Fibroblast of lung (primary cell): ENCODE measurements at regions not wholly inside any gene's neighbourhood (a gene's known extent, or its start where the extent isn't known, plus 50 kb on each side); places are given as distances from the start of the nearest gene placed in this dataset.

ENCODE experiments used
- CTCF ChIP-seq, 2 donors: IDR thresholded peaks in 1 of 2; conservative IDR thresholded peaks in 1 of 2; 1 replicate in 1 of 2; 2 replicates in 1 of 2; pipeline ENCODE4 v1.5.1; 2011 to 2012; ENCODE audit warnings: low read length in 2 of 2, control low read depth in 1 of 2, inconsistent platforms in 1 of 2, low read depth in 1 of 2, mild to moderate bottlenecking in 1 of 2
- EZH2 ChIP-seq: IDR thresholded peaks from 2 replicates; pipeline ENCODE4 v1.5.1; 2012; ENCODE audit warnings: low read length, control low read depth, mild to moderate bottlenecking; ENCODE audit errors: missing control alignments

DNA sequence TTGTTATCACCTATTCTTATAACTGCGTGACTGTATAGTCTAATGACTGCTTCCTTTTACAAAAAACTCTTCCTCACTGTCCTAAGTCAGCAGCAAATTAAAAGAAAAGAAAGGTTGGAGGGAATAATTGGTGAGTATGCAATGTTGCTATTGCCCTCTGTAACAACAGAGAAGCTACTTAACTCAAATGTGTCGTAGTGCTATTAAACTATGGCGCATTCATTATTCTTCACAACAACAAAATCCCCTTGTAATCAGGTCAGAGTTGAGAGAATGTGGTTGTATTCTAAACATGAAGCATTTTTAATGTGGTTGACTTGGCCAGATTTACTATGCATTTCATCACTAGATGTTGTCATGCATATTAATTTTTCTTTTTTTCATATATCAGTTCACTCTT lies 897.8 kb upstream of the PHF14 start:
- TF ChIP-seq CTCF (conservative IDR thresholded peaks at IDR 0.05 in 1 of 2, IDR thresholded peaks at IDR 0.05 in 1 of 2; ENCODE audit: low read depth in 1 of 2, low read length in 2 of 2) (no peak), EZH2 (no peak)
